Small intestine (tissue), 7 donors: ENCODE measurements at regions not wholly inside any gene's neighbourhood (a gene's known extent, or its start where the extent isn't known, plus 50 kb on each side); places are given as distances from the start of the nearest gene placed in this dataset.

ENCODE experiments used
- DNase-seq, 2 donors: peaks; one replicate each; pipeline versions ENCODE4 v3.0.0 to v3.0.0-alpha.2; 2013
- FAIRE-seq: peaks from 2 replicates; lab custom pipeline; 2012; peaks lifted over from hg19 to GRCh38; lab: Jason Lieb, UNC
- H3K27ac ChIP-seq, 3 donors: one replicate each; pipeline ENCODE4 v1.5.1; 2013; ENCODE audit warnings: low read length in 2 of 3, mild to moderate bottlenecking in 2 of 3, control low read depth in 1 of 3, inconsistent platforms in 1 of 3, low read depth in 1 of 3, moderate library complexity in 1 of 3
- H3K27me3 ChIP-seq, 3 donors: one replicate each; pipeline ENCODE4 v1.6.1; 2013; ENCODE audit warnings: low read length in 3 of 3, inconsistent platforms in 1 of 3; ENCODE audit not compliant: control insufficient read depth in 3 of 3, insufficient read depth in 3 of 3
- H3K36me3 ChIP-seq, 3 donors: one replicate each; pipeline ENCODE4 v1.6.1; 2013; ENCODE audit warnings: low read length in 3 of 3, inconsistent platforms in 1 of 3, low read depth in 1 of 3, mild to moderate bottlenecking in 1 of 3, moderate library complexity in 1 of 3; ENCODE audit not compliant: control insufficient read depth in 3 of 3, insufficient read depth in 2 of 3
- H3K4me1 ChIP-seq, 3 donors: one replicate each; pipeline ENCODE4 v1.6.1; 2013; ENCODE audit warnings: low read length in 2 of 3, inconsistent platforms in 1 of 3, low read depth in 1 of 3, mild to moderate bottlenecking in 1 of 3, moderate library complexity in 1 of 3; ENCODE audit not compliant: control insufficient read depth in 3 of 3, insufficient read depth in 2 of 3
- H3K4me3 ChIP-seq, 3 donors: one replicate each; pipeline ENCODE4 v1.5.1; 2013; ENCODE audit warnings: low read length in 3 of 3, control low read depth in 1 of 3, inconsistent platforms in 1 of 3, low read depth in 1 of 3, mild to moderate bottlenecking in 1 of 3, moderate library complexity in 1 of 3
- H3K9me3 ChIP-seq, 2 donors: one replicate each; pipeline ENCODE4 v1.6.1; 2013; ENCODE audit warnings: low read depth in 1 of 2, low read length in 1 of 2; ENCODE audit not compliant: control insufficient read depth in 2 of 2, insufficient read depth in 1 of 2
- WGBS, 3 donors: extraction: QIAGEN DNeasy Blood & Tissue Kit; methylation state at CpG; one replicate each; pipeline ENCODE4 v1.1.7; 2013; 5-methylcytosine and 5-hydroxymethylcytosine counted together
- donor health status: healthy with polysubstance abuse.
- donor health status: control.
- donor health status: control.
- donor health status: Bipolar disorder and iron deficiency.
- donor health status: healthy.

DNA sequence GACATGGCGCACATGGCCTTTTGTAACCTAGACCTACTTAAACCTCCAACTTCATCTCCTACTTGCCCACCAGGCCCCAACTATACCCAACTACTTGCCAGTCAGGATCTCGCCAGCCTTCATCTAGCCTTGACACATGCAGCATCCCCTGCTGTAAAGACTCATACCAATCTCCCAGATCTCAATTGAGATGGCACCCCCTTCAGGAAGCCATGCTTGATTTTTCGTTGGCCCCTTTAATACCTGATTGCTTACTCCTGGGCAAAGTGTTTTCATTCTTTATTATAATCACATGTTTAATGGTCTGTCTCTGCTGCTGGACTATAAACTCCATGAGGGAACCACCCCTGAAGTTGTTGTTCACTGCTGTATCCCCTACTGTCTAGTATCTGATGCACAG, 150.8 kb downstream of the SOX2 start:
- DNase-seq = no peak
- WGBS, 3 donors = 60 to 78% (median 60%) methylated on average over 3 of the region's 3 CpGs
- Histone ChIP-seq H3K4me3 (no peak overlapping the region), H3K9me3 (no peaks in the 10 kb centered on the region), H3K27me3 (no peaks in the 10 kb centered on the region), H3K27ac (no peak overlapping the region), H3K36me3 (no peaks in the 10 kb centered on the region), H3K4me1 (peaks cover 0 to 2% (median 0%) of the 10 kb centered on the region in 3 donors)
- FAIRE-seq = no peak

DNA sequence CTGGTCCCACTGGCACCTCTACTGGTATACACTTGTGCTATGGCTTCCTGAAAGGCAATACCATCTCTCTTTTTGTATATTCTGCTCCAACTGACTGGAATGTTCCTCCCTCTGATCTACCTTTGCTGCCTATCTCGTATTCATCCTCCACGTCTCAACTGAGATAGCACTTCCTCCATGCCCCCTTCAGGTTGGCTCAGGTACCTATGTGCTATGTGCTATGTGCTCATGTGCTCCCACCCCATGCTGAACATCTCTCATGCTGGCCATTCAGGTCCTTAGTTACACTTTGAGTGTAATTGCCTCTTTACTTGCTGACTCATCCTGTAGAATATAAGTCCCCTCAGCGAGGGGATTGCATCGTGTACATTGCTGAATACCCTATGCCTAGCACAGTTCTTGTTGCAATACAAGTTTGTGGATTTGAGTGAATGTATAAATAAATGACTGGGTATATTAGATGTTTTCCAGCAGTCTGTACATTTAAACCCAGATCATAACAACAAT, 156.9 kb downstream of the SOX2 start:
- DNase-seq = no peak
- no peak for FAIRE-seq
- no peak overlapping the region for H3K27ac ChIP-seq
- WGBS, 3 donors = 61 to 70% (median 62%) methylated on average over 4 of the region's 4 CpGs
- no peaks in the 10 kb centered on the region for H3K36me3 ChIP-seq
- no peak overlapping the region for H3K4me3 ChIP-seq
- no peaks in the 10 kb centered on the region for H3K27me3 ChIP-seq
- no peaks in the 10 kb centered on the region for H3K9me3 ChIP-seq
- H3K4me1 ChIP-seq = no peaks in the 10 kb centered on the region

DNA sequence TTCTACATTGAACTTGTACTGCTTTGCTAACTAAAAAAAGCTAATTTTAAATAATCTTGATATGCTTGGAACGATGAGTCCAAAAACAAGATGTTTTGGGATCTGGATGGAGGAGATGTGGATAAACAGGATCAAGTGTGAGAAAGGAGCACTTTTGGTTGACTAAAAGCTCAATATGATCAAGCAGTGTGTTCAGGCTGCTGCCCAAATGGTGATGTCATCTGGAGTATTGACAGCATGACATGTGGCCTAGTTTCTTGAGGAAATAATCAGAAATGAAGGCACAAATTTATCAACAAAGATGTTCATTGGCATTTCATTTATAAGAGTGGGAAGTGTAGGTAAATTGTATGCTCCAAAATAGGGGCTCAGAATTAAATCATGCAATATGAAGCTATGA, 161.2 kb downstream of the SOX2 start:
- H3K27ac ChIP-seq = no peak overlapping the region
- FAIRE-seq (no peak), DNase-seq (no peak)
- H3K27me3 ChIP-seq = no peaks in the 10 kb centered on the region
- no peaks in the 10 kb centered on the region for H3K36me3 ChIP-seq
- H3K4me3 ChIP-seq = no peak overlapping the region
- H3K4me1 ChIP-seq = no peaks in the 10 kb centered on the region
- WGBS, 3 donors = 65 to 87% (median 79%) methylated on average over 1 of the region's 1 CpG
- no peaks in the 10 kb centered on the region for H3K9me3 ChIP-seq

DNA sequence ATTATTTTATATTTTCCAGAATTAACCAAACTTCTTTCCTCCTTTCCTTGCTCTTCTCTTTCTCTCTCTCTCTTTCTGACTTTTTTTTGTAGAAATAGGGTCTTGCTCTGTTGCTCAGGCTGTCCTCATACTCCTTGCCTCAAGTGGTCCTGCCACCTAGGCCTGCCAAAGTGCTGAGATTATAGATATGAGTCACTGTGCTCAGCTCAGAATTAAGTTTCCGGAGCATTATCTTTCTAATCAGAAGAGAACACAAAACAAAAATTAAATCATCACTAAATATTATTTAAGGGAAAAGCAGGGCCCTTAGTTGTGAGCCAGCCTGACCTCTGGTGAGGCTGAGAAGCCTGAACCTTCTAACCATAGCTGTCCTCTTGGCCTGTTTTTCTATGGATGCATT, 168.2 kb downstream of the SOX2 start:
- no peaks in the 10 kb centered on the region for H3K9me3 ChIP-seq
- H3K4me1 ChIP-seq = no peaks in the 10 kb centered on the region
- 24 to 63% (median 59%) methylated on average over 1 of the region's 1 CpG for WGBS, 3 donors
- no peak for FAIRE-seq
- H3K27ac ChIP-seq = no peak overlapping the region
- DNase-seq = no peak
- H3K36me3 ChIP-seq = no peaks in the 10 kb centered on the region
- no peak overlapping the region for H3K4me3 ChIP-seq
- H3K27me3 ChIP-seq = no peaks in the 10 kb centered on the region

DNA sequence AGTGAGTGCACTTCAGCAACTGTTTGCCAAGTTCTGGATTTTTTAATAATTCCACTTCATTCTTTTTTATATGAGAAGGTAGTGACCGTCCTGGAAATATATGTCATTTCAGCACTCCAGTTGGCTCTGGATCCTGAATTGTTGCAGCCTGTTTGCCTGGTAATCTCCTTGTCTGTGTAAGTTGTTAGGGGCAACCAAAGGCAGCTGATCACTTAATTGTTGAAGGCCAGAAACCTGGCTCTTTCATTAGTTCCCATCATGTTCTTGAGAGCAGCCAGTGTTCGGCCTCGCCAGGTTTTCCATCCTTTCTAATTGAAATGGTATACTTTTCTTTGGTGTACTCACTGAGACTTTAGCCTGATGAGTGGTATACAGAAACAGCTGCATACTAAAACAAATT, 168.6 kb downstream of the SOX2 start:
- H3K4me1 ChIP-seq = no peaks in the 10 kb centered on the region
- H3K4me3 ChIP-seq = no peak overlapping the region
- H3K27ac ChIP-seq = no peak overlapping the region
- no peaks in the 10 kb centered on the region for H3K36me3 ChIP-seq
- FAIRE-seq = no peak
- 80 to 88% (median 81%) methylated on average over 3 of the region's 3 CpGs for WGBS, 3 donors
- no peaks in the 10 kb centered on the region for H3K9me3 ChIP-seq
- H3K27me3 ChIP-seq = no peaks in the 10 kb centered on the region
- no peak for DNase-seq

DNA sequence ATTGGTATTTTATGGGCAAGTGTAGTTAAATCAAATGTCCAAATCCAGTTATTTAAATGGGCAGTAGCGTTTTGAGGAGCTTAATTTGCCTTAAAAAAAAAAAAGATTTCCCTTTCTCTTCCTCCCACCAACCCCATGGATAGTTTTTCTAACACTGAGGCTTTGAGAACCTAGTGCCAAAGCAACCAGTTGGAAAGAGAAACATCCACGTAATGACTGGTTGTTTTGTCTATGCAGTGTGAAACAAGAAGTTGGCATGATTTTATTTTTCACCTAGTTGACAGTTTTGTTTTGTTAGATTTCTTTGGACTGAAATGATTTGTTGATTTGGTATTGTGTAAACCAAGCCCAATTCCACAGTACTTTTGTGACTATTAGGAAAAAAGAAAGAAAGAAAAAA, 170.0 kb downstream of the SOX2 start:
- no peak for DNase-seq
- Histone ChIP-seq H3K27ac (no peak overlapping the region), H3K27me3 (no peaks in the 10 kb centered on the region), H3K36me3 (no peaks in the 10 kb centered on the region), H3K9me3 (no peaks in the 10 kb centered on the region), H3K4me3 (no peak overlapping the region), H3K4me1 (no peaks in the 10 kb centered on the region)
- whole genome bisulfite sequencing, 3 donors = 36 to 56% (median 55%) methylated on average over 2 of the region's 2 CpGs
- no peak for FAIRE-seq

DNA sequence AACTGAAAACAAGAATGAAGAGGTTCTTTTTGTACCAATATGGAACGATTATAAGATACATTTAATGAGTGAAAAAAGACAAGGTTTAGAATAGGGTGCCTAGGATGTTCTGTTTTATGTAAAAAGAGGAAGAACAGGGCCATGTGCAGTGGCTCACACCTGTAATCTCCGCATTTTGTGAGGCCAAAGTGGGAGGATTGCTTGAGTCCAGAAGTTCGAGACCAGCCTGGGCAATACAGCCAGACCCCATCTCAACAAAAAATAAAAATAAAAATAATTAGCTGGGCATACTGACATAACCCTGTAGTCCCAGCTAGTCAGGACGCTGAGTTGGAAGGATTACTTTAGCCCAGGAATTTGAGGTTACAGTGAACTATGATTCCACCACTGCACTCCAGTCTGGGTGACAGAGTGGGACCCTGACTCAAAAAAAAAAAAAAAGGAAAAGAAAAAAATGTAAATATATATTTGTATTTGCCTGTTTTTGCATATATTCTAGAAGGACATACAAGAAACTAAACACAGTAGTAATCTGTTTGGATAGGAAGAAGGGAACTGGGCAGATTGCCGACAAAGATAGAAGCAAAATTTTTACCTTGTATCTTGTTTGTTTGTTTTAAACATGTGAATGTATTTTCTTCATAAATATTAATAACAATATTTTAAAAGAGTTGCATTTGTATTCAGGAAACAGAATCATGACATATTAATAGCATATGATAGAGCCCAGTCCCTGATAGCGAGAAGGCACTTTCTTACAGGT, 174.3 kb downstream of the SOX2 start:
- no peaks in the 10 kb centered on the region for H3K9me3 ChIP-seq
- H3K36me3 ChIP-seq = no peaks in the 10 kb centered on the region
- no peak overlapping the region for H3K4me3 ChIP-seq
- H3K27ac ChIP-seq = no peak overlapping the region
- 76 to 83% (median 82%) methylated on average over 6 of the region's 6 CpGs for WGBS, 3 donors
- FAIRE-seq (no peak), DNase-seq (no peak)
- H3K4me1 ChIP-seq = no peaks in the 10 kb centered on the region
- H3K27me3 ChIP-seq = no peaks in the 10 kb centered on the region

DNA sequence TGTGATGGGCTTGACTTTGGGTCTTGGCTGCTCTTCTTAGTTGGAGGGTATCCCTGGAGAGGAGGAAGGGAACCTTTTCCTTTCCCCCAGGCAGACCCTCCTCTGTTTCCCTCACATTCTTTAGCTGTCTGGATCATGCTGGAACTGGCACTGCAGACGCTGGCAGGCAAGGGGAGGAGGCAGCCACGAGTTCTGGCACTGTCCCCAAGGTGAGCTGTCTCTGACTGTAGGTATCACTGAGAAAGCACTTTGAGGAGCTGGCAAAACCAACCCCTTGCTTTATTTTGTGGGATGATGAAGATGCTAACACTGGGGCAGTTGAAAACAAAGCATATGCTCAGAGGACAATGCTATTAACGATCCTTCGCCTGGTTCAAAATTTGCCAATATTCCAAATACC, 175.0 kb downstream of the SOX2 start:
- no peak overlapping the region for H3K4me3 ChIP-seq
- no peaks in the 10 kb centered on the region for H3K36me3 ChIP-seq
- FAIRE-seq (no peak), DNase-seq (no peak)
- H3K4me1 ChIP-seq = no peaks in the 10 kb centered on the region
- H3K27me3 ChIP-seq = no peaks in the 10 kb centered on the region
- H3K27ac ChIP-seq = no peak overlapping the region
- H3K9me3 ChIP-seq = no peaks in the 10 kb centered on the region
- 62 to 70% (median 69%) methylated on average over 4 of the region's 4 CpGs for WGBS, 3 donors

DNA sequence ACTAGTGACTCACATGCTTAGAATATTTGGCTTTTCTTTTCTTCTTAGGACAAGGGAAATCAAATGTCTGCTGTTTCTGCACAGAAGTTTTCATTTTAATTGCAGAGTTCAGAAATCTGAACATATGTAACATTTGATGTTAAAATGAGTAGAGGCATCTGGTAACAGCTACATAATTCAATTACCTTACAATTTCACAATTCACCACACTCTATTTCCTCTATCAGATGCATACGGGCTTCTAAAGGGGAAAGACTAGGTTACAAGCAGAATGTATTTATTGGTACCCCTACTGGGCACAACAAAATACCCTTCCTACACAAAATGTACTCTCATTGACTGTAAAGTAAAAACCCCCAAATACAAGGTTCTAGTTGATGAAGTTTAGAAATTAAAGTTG, 176.0 kb downstream of the SOX2 start:
- Histone ChIP-seq H3K4me1 (no peaks in the 10 kb centered on the region), H3K9me3 (no peaks in the 10 kb centered on the region), H3K27me3 (no peaks in the 10 kb centered on the region), H3K36me3 (no peaks in the 10 kb centered on the region), H3K4me3 (no peak overlapping the region), H3K27ac (no peak overlapping the region)
- 42 to 68% (median 48%) methylated on average over 1 of the region's 1 CpG for WGBS, 3 donors
- DNase-seq = no peak
- no peak for FAIRE-seq
